DOHH2 (cell line): ENCODE measurements at regions not wholly inside any gene's neighbourhood (a gene's known extent, or its start where the extent isn't known, plus 50 kb on each side); places are given as distances from the start of the nearest gene placed in this dataset.

Experiments
- CTCF ChIP-seq: fragments of 200-600 bp; sonication (generic); IDR thresholded peaks from one replicate; pipeline ENCODE4 v1.5.1; 2014; ENCODE audit warnings: antibody characterized with exemption, mild to moderate bottlenecking, low read depth, low read length; ENCODE audit not compliant: poor library complexity, severe bottlenecking
- EZH2phosphoT487 ChIP-seq: fragments of 200-600 bp; sonication (generic); IDR thresholded peaks from 2 replicates; pipeline ENCODE4 v1.6.1; 2017; ENCODE audit warnings: borderline replicate concordance, mild to moderate bottlenecking, antibody characterized with exemption, low read length, moderate library complexity, mixed read lengths

- TF ChIP-seq CTCF (no peak), EZH2phosphoT487 (no peak)
Measured at GRCh38 chr15:29331071-29331470, 61.4 kb upstream of the NSMCE3 start.
